ENCODE measurements at regions not wholly inside any gene's neighbourhood (a gene's known extent, or its start where the extent isn't known, plus 50 kb on each side); places are given as distances from the start of the nearest gene placed in this dataset.

DNA sequence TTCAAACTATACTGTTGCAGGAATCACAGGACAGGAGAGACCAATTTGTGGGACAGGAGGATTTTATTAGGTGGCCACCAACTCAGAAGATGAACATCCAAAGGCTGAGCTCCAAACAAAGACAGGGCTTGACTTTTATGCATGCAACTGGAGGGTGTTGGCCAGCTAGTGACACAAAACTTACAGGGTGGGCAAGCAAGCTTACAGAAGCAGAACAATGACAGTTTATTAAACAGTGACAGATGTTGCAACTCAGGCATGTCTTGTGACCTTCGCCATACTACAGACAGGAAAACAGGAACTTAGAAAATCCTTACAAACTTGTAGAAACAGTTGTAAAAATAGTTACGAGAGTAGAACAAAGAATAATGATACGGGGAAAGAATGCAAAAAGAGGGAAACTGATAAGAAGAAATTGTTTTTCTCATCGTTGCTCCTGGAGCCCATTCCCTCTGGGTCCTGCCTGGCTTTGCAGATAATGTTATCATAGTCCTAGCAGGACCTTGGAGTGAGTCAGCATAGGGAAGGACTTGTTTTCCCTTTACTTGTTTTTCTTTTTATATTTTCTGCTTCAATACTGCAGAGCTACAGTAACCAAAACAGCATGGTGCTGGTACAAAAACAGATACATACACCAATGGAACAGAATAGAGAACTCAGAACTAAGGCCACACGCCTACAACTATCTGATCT is 2083.0 kb upstream of the ACO1 start:
- intact Hi-C loops (cut with DNase I) = no loop called here
- H3K4me1 ChIP-seq = no peaks in the 10 kb centered on the region
- no peaks in the 10 kb centered on the region for H3K36me3 ChIP-seq
- TF ChIP-seq, protein P1, sequence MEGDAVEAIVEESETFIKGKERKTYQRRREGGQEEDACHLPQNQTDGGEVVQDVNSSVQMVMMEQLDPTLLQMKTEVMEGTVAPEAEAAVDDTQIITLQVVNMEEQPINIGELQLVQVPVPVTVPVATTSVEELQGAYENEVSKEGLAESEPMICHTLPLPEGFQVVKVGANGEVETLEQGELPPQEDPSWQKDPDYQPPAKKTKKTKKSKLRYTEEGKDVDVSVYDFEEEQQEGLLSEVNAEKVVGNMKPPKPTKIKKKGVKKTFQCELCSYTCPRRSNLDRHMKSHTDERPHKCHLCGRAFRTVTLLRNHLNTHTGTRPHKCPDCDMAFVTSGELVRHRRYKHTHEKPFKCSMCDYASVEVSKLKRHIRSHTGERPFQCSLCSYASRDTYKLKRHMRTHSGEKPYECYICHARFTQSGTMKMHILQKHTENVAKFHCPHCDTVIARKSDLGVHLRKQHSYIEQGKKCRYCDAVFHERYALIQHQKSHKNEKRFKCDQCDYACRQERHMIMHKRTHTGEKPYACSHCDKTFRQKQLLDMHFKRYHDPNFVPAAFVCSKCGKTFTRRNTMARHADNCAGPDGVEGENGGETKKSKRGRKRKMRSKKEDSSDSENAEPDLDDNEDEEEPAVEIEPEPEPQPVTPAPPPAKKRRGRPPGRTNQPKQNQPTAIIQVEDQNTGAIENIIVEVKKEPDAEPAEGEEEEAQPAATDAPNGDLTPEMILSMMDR (IDR thresholded peaks at IDR 0.05) = no peak
- H3K4me3 ChIP-seq = no peak overlapping the region
- H3K27me3 ChIP-seq = no peaks in the 10 kb centered on the region
- no peak for DNase-seq (ENCODE audit: low spot score in 2 of 2)
- H3K27ac ChIP-seq = no peak overlapping the region
- H3K9me3 ChIP-seq = no peaks in the 10 kb centered on the region

DNA sequence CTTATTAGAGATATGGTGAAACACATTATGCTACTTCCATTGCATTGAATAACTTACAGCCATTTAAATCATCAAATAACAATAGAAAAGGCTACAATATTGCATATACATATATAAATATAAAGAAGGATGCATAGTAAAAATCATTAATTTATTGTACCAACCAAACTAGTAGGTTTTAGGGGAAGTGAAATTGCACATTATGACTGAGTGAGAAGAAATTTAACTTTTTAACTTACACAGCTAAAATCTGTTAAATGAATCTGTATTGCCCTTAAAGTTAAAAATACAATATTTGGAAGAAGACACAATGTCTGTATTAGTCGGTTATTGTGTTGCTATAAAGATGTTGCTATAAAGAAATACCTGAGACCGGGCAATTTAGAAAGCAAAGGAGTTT is 2073.7 kb upstream of the ACO1 start:
- intact Hi-C loops (cut with DNase I) = no loop called here
- TF ChIP-seq, protein P1 (IDR thresholded peaks at IDR 0.05) = no peak
- DNase-seq (ENCODE audit: low spot score in 2 of 2) = no peak
- H3K36me3 ChIP-seq = no peaks in the 10 kb centered on the region
- H3K27me3 ChIP-seq = no peaks in the 10 kb centered on the region
- H3K4me1 ChIP-seq = no peaks in the 10 kb centered on the region
- H3K27ac ChIP-seq = no peak overlapping the region
- H3K9me3 ChIP-seq = no peaks in the 10 kb centered on the region
- no peak overlapping the region for H3K4me3 ChIP-seq

DNA sequence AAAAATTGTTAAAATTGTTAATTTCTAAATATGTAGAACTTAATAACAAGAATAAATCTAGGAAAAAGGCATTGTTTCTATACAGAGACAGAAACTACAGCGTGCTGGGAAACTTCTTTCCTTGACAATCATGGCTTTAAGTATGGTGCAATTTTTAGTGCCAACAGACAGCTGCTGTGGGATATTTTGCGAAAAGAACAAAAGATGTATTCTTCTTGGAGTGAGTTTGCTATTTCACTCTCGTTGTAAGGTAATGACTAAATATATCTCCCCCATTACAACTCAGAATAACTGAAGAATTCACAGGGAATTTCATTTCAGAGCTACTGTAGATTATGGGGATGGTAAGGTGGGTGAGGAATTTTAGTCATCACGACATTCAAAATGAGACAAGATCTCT is 2055.0 kb upstream of the ACO1 start:
- intact Hi-C loops (cut with DNase I) = no loop called here
- no peak overlapping the region for H3K27ac ChIP-seq
- H3K36me3 ChIP-seq = no peaks in the 10 kb centered on the region
- H3K27me3 ChIP-seq = no peaks in the 10 kb centered on the region
- no peaks in the 10 kb centered on the region for H3K9me3 ChIP-seq
- DNase-seq (ENCODE audit: low spot score in 2 of 2) = no peak
- no peak overlapping the region for H3K4me3 ChIP-seq
- TF ChIP-seq, protein P1 (IDR thresholded peaks at IDR 0.05) = no peak
- H3K4me1 ChIP-seq = no peaks in the 10 kb centered on the region

DNA sequence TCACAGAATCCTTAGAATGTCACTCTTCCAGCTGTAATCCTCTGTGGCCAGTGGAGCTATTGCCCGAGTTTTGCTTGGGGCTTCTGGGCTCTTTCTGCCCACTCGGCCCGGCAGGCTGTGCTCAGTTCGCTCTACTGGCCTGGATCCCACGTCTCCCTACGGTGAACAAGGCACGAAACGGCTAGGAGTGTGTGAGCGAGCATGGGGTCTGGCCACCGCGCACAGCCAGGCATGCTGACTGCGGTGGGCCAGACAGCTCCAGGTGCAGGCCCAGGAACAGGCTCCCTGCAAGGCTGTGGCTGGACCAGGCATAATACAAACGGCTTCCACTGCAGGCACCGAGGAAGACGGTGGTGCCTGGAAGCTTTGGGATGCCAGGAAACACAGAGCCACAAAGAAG is 2035.5 kb upstream of the ACO1 start:
- Histone ChIP-seq H3K27me3 (no peaks in the 10 kb centered on the region), H3K4me1 (no peaks in the 10 kb centered on the region), H3K27ac (no peak overlapping the region), H3K9me3 (no peaks in the 10 kb centered on the region), H3K36me3 (no peaks in the 10 kb centered on the region), H3K4me3 (no peak overlapping the region)
- TF ChIP-seq, protein P1 (IDR thresholded peaks at IDR 0.05) = no peak
- intact Hi-C loops (cut with DNase I) = no loop called here
- DNase-seq (ENCODE audit: low spot score in 2 of 2) = no peak

DNA sequence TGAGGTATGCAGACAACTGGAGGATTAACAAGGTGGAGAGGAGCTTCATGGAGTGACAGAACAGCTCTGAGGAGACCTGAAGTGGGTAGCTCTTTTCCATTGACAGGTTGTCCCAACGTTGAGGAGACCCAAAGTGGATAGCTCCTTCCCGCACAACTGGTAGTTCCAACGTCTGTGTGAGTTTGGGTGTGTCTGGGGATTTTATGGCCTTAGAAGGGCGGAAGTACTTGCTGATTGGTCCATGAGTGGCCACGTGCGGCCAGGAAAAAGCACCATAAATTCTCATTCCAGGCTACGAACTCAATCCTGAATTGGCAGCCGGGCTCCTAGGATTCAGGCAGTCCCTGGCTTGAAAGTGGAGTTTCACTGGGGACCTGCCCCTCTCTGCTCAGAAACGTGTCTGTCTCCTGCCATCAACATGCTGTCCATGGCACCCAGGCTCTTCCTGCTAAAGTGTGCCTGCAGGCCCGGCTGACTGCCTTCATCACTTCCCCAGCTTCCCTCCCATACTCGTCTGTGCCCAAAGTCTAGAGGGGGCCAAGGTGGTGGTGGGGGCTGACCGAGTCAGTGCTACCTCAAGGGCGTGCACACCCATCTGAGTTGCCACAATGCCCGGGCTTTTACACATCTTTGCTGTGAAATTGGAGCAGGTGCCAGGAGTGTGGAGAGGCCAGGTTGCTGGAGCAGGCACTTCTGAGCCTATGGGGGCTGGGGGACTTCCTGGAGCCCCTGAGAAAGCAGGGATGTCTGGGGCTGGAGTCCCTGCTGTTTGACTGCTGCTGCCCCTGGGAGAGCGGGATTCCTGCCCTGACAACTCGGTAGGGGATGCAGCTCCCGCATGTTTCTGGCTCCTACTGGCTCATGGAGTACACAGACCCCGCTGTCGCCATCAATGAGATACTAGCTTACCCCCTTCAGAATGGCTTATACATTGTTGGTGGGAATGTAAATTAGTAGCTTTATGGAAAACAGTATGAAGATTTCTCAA is 2034.6 kb upstream of the ACO1 start:
- Histone ChIP-seq H3K4me1 (no peaks in the 10 kb centered on the region), H3K36me3 (no peaks in the 10 kb centered on the region), H3K27me3 (no peaks in the 10 kb centered on the region), H3K4me3 (no peak overlapping the region), H3K9me3 (no peaks in the 10 kb centered on the region), H3K27ac (no peak overlapping the region)
- intact Hi-C loops (cut with DNase I) = no loop called here
- TF ChIP-seq, protein P1 (IDR thresholded peaks at IDR 0.05) = no peak
- DNase-seq (ENCODE audit: low spot score in 2 of 2) = no peak

Measured in ascending aorta (tissue), 2 donors.